Memory B cell (primary cell): ENCODE measurements at regions not wholly inside any gene's neighbourhood (a gene's known extent, or its start where the extent isn't known, plus 50 kb on each side); places are given as distances from the start of the nearest gene placed in this dataset.
"Not testable (repeated sequence)": the region's sequence is repeated elsewhere in the genome, so short reads cannot be mapped to it uniquely, and the experiment has no call there.

Experiments
- ATAC-seq: fragments of 150-1000 bp; cut with Tn5 transposase; 2 replicates; pipeline ENCODE4 v1.10.0; 2021; ENCODE audit warnings: low read depth, mild to moderate bottlenecking, moderate library complexity
- DNase-seq, 2 donors: peaks; one replicate each; pipeline ENCODE4 v3.0.0; 2022; ENCODE audit warnings: low spot score in 2 of 2
- H3K27ac Mint-ChIP-seq: one replicate; pipeline ENCODE4 v1.8.0; 2022; ENCODE audit warnings: mild to moderate bottlenecking, moderate library complexity, mixed read lengths
- H3K27me3 Mint-ChIP-seq: one replicate; pipeline ENCODE4 v1.8.0; 2022; ENCODE audit warnings: mixed read lengths
- H3K36me3 Mint-ChIP-seq: one replicate; pipeline ENCODE4 v1.8.0; 2022; ENCODE audit warnings: mild to moderate bottlenecking, mixed read lengths
- H3K4me1 Mint-ChIP-seq: one replicate; pipeline ENCODE4 v1.8.0; 2022; ENCODE audit warnings: mixed read lengths
- H3K4me3 Mint-ChIP-seq: one replicate; pipeline ENCODE4 v1.8.0; 2022; ENCODE audit warnings: mild to moderate bottlenecking, moderate library complexity, mixed read lengths
- H3K9me3 Mint-ChIP-seq: one replicate; pipeline ENCODE4 v1.8.0; 2022; ENCODE audit warnings: mixed read lengths

- DNase-seq: no peak
- no peaks in the 10 kb centered on the region for H3K36me3 Mint-ChIP-seq
- H3K4me1 Mint-ChIP-seq: no peaks in the 10 kb centered on the region
- H3K9me3 Mint-ChIP-seq: no peaks in the 10 kb centered on the region
- ATAC-seq: no peak
- H3K4me3 Mint-ChIP-seq: no peak overlapping the region
- H3K27me3 Mint-ChIP-seq: no peaks in the 10 kb centered on the region
- H3K27ac Mint-ChIP-seq: no peak overlapping the region
These were observed 491.4 kb upstream of the POU3F2 start for GRCh38 chr6:98343004-98343403.

GRCh38 chr6:98343797-98344196, 490.6 kb upstream of the POU3F2 start:
- H3K9me3 Mint-ChIP-seq: no peaks in the 10 kb centered on the region
- no peak overlapping the region for H3K27ac Mint-ChIP-seq
- H3K27me3 Mint-ChIP-seq: no peaks in the 10 kb centered on the region

GRCh38 chr6:98352348-98352747, 482.0 kb upstream of the POU3F2 start:
- Mint-ChIP-seq H3K4me1 (no peaks in the 10 kb centered on the region), H3K9me3 (no peaks in the 10 kb centered on the region), H3K36me3 (no peaks in the 10 kb centered on the region), H3K27ac (no peak overlapping the region), H3K4me3 (no peak overlapping the region), H3K27me3 (no peaks in the 10 kb centered on the region)
- DNase-seq: no peak
- no peak for ATAC-seq

More at GRCh38 chr6:98343797-98344196, 490.6 kb upstream of the POU3F2 start:
- no peaks in the 10 kb centered on the region for H3K36me3 Mint-ChIP-seq
- no peak for ATAC-seq
- H3K4me1 Mint-ChIP-seq: no peaks in the 10 kb centered on the region
- no peak for DNase-seq
- no peak overlapping the region for H3K4me3 Mint-ChIP-seq

- Mint-ChIP-seq H3K9me3 (peaks cover 3% of the 10 kb centered on the region), H3K27me3 (no peaks in the 10 kb centered on the region), H3K36me3 (no peaks in the 10 kb centered on the region), H3K4me1 (no peaks in the 10 kb centered on the region), H3K27ac (no peak overlapping the region), H3K4me3 (no peak overlapping the region)
- ATAC-seq (no peak), DNase-seq (no peak)
These were observed 476.2 kb upstream of the POU3F2 start for GRCh38 chr6:98358173-98358572.

GRCh38 chr6:98366371-98366770, 468.0 kb upstream of the POU3F2 start:
- Mint-ChIP-seq H3K27ac (no peak overlapping the region), H3K9me3 (peaks cover 14% of the 10 kb centered on the region), H3K36me3 (no peaks in the 10 kb centered on the region), H3K4me3 (no peak overlapping the region), H3K4me1 (no peaks in the 10 kb centered on the region), H3K27me3 (no peaks in the 10 kb centered on the region)
- ATAC-seq (no peak), DNase-seq (no peak)

DNA sequence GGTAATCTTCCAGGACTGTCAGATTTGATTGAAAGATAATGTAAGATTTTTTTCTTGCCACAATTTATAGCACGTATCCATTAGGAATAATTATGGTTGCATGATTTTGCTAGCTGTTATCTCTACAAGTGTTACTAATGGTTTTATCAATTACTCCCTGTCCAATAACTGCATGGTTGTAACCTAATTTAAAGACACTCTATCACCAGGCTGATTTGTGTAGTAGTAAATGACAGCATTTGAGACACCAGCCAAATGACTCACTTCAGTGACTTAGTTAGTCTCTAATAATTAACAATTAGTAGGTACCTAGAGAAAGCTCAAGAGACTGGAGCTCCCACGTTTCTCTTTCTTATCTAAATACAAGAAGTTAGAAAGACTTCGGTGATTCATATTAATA, 453.8 kb upstream of the POU3F2 start:
- Mint-ChIP-seq H3K4me3 (no peak overlapping the region), H3K4me1 (no peaks in the 10 kb centered on the region), H3K27ac (no peak overlapping the region), H3K36me3 (no peaks in the 10 kb centered on the region), H3K9me3 (peaks cover 7% of the 10 kb centered on the region), H3K27me3 (no peaks in the 10 kb centered on the region)
- ATAC-seq: no peak
- DNase-seq: no peak

DNA sequence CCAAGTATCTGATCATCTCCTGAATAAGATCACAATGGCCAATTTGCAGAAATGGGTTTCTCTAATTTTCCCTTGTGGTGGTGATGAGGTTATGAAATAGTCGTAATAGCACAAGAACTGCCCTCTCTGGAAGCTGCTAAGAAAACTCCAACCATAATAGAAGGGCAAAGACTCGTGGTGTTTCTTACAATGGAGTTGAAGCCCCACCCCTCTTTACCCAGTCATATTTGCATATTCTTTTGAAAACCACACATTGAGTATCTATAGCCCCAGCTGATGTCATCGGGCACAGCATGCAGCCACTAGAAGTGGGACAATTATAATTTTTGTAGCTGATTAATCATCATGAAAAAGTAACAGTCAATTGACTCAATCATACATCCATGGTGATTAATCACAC, 452.1 kb upstream of the POU3F2 start:
- Mint-ChIP-seq H3K36me3 (no peaks in the 10 kb centered on the region), H3K4me3 (no peak overlapping the region), H3K9me3 (peaks cover 7% of the 10 kb centered on the region), H3K27me3 (no peaks in the 10 kb centered on the region), H3K4me1 (no peaks in the 10 kb centered on the region), H3K27ac (no peak overlapping the region)
- ATAC-seq (no peak), DNase-seq (no peak)

GRCh38 chr6:98384334-98384733, 450.0 kb upstream of the POU3F2 start:
- H3K4me1 Mint-ChIP-seq: no peaks in the 10 kb centered on the region
- no peak for DNase-seq

DNA sequence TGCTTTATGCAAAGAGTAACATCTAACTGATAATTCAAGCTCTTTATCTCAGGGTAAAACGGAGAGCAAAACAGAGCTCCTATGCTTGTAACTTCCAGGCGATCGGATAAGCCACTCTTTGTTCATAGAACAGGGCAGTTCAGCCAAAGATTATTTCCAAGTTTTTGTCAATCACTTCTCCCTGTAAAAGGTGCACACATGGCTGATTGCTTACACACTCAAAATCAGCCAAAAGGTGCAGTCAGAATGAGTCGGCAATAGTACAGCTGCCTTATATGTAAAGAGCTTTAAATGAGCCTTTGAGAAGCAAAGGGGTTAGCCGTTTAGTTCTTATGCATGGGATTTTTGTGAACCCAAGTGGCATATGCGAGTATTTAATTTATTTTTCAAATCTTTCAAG, 449.6 kb upstream of the POU3F2 start:
- no peaks in the 10 kb centered on the region for H3K27me3 Mint-ChIP-seq
- H3K36me3 Mint-ChIP-seq: no peaks in the 10 kb centered on the region
- no peak for ATAC-seq

More at GRCh38 chr6:98384334-98384733, 450.0 kb upstream of the POU3F2 start:
- no peak for ATAC-seq
- Mint-ChIP-seq H3K9me3 (peaks cover 2% of the 10 kb centered on the region), H3K27ac (no peak overlapping the region), H3K4me3 (no peak overlapping the region), H3K27me3 (no peaks in the 10 kb centered on the region), H3K36me3 (no peaks in the 10 kb centered on the region)

GRCh38 chr6:98395610-98396166, 438.7 kb upstream of the POU3F2 start:
- Mint-ChIP-seq H3K27me3 (no peaks in the 10 kb centered on the region), H3K4me3 (no peak overlapping the region), H3K9me3 (peaks cover 2% of the 10 kb centered on the region), H3K4me1 (no peaks in the 10 kb centered on the region), H3K36me3 (no peaks in the 10 kb centered on the region), H3K27ac (no peak overlapping the region)
- no peak for ATAC-seq
- no peak for DNase-seq

More for the DNA sequence above, 449.6 kb upstream of the POU3F2 start:
- no peak for DNase-seq
- no peak overlapping the region for H3K27ac Mint-ChIP-seq
- no peak overlapping the region for H3K4me3 Mint-ChIP-seq
- H3K4me1 Mint-ChIP-seq: no peaks in the 10 kb centered on the region
- H3K9me3 Mint-ChIP-seq: peaks cover 2% of the 10 kb centered on the region

GRCh38 chr6:98416027-98416426, 418.3 kb upstream of the POU3F2 start:
- Mint-ChIP-seq H3K4me1 (no peaks in the 10 kb centered on the region), H3K27me3 (no peaks in the 10 kb centered on the region), H3K9me3 (peaks cover 5% of the 10 kb centered on the region), H3K27ac (no peak overlapping the region), H3K4me3 (no peak overlapping the region), H3K36me3 (peaks cover 4% of the 10 kb centered on the region)
- no peak for DNase-seq
- ATAC-seq: no peak

- H3K4me3 Mint-ChIP-seq, DNase-seq, H3K4me1 Mint-ChIP-seq, ATAC-seq, H3K27me3 Mint-ChIP-seq, H3K9me3 Mint-ChIP-seq, H3K36me3 Mint-ChIP-seq, H3K27ac Mint-ChIP-seq: not testable (repeated sequence)
These were observed 417.7 kb upstream of the POU3F2 start for GRCh38 chr6:98416497-98417158.

DNA sequence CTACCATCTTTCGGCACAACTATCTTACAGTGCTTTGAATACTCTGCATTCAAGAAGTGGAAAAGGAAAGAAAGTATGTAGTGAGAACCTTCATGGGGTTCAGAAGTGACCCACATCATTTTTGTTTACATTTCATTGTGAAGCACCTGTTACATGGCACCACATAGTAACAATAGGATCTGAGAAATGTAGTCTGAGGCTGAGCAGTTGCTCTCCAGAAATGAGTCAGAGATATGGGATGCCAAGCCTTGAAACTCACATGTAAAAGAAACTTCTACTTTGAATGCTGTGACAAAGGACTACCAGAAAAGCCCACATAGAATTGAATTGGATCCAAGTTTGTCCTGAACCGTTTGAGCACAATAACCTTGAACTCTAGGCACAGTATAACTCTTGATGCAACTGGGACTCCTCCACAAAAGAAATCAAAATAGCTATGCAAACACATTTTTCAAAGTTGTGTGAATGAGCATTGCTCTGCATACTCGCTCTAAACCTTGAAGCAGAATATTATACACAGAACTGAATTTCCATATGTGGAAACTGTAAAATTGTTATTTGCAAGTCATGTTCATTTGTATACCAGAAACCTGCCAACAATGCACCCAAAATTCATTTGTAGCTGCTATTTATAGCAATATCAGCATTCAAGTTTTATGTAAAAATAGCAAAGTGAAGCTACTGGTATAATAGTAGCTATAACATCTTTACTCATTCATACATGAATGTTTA, 400.9 kb upstream of the POU3F2 start:
- DNase-seq (no peak), ATAC-seq (no peak)
- Mint-ChIP-seq H3K4me3 (no peak overlapping the region), H3K9me3 (peaks cover 10% of the 10 kb centered on the region), H3K4me1 (no peaks in the 10 kb centered on the region), H3K27me3 (no peaks in the 10 kb centered on the region), H3K27ac (no peak overlapping the region), H3K36me3 (no peaks in the 10 kb centered on the region)

DNA sequence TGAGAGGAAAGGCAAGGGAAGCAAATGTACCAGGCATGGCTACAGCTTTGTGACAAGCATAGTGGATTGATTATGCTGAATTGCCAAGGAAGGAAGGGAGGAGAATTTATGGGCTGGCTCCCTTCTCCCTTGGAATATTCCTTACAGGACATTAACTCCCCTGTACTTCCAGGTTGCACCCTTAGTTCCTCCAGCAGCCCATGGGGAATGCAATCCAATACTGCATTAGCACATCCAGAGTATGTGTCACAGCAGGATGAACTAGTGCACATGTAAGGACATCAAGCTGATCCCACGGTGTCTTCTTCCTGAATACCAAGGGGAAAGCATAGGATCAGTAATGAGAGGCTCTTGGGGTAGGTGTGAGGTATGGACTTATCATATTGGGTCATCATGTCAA, 390.7 kb upstream of the POU3F2 start:
- Mint-ChIP-seq H3K4me1 (no peaks in the 10 kb centered on the region), H3K4me3 (no peak overlapping the region), H3K27ac (no peak overlapping the region), H3K27me3 (no peaks in the 10 kb centered on the region), H3K9me3 (peaks cover 7% of the 10 kb centered on the region), H3K36me3 (no peaks in the 10 kb centered on the region)
- ATAC-seq (no peak), DNase-seq (no peak)
